GM12864 (cell line): ENCODE measurements at regions not wholly inside any gene's neighbourhood (a gene's known extent, or its start where the extent isn't known, plus 50 kb on each side); places are given as distances from the start of the nearest gene placed in this dataset.

ENCODE experiments used
- DNase-seq: peaks from one replicate; pipeline ENCODE4 v3.0.0-alpha.2; 2011; ENCODE audit warnings: low read depth
- H3K4me3 ChIP-seq: 2 replicates; pipeline ENCODE4 v1.5.1; 2011; ENCODE audit warnings: mild to moderate bottlenecking, low read depth, low read length, control low read depth
- TF ChIP-seq, protein P1 (sequence below): IDR thresholded peaks from 2 replicates; pipeline ENCODE4 v1.5.1; 2011; ENCODE audit warnings: low read depth, mild to moderate bottlenecking, moderate library complexity, low read length, control low read depth, inconsistent platforms; ENCODE audit errors: missing control alignments

DNA sequence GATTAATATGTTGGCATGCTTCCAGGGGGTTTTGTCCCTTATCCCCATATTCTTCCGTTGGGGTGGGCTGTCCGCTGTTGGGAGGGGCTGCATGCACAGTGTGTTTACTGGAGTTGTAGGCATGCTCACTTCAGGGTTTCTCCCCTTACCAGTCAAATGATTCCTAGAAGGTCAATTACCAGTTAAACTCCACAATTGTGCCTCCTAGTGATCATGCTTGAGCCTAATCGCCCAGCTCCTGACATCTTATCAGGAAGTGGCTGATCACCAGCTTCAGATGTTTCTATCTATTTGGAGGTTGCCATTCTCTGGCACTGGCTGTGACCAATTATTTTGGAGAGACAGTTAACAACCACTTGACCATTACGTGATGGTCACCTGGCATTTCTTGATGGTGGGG lies 1090.0 kb downstream of the SLITRK5 start:
- DNase-seq = no peak
- TF ChIP-seq, protein P1, sequence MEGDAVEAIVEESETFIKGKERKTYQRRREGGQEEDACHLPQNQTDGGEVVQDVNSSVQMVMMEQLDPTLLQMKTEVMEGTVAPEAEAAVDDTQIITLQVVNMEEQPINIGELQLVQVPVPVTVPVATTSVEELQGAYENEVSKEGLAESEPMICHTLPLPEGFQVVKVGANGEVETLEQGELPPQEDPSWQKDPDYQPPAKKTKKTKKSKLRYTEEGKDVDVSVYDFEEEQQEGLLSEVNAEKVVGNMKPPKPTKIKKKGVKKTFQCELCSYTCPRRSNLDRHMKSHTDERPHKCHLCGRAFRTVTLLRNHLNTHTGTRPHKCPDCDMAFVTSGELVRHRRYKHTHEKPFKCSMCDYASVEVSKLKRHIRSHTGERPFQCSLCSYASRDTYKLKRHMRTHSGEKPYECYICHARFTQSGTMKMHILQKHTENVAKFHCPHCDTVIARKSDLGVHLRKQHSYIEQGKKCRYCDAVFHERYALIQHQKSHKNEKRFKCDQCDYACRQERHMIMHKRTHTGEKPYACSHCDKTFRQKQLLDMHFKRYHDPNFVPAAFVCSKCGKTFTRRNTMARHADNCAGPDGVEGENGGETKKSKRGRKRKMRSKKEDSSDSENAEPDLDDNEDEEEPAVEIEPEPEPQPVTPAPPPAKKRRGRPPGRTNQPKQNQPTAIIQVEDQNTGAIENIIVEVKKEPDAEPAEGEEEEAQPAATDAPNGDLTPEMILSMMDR = no peak
- no peak overlapping the region for H3K4me3 ChIP-seq

DNA sequence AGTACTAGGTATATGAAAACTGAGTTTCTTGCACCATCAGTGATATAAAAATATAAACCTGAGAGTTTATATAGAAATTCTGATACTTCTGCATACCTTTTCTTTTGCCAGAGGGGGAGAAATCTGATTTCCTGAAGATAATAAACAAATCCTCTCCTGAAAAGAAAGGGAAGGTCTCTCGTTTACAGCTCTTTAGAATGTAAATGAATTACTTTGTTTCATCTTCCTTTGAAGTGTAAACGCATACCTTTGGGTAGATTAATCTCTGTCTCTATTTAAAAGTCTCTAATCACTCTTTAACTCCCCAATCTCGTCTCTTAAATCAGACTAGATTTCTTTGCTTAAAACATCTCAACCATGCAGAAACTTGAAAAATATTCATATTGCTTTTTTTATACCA lies 1092.9 kb downstream of the SLITRK5 start:
- DNase-seq = no peak
- no peak overlapping the region for H3K4me3 ChIP-seq
- TF ChIP-seq, protein P1 = no peak

DNA sequence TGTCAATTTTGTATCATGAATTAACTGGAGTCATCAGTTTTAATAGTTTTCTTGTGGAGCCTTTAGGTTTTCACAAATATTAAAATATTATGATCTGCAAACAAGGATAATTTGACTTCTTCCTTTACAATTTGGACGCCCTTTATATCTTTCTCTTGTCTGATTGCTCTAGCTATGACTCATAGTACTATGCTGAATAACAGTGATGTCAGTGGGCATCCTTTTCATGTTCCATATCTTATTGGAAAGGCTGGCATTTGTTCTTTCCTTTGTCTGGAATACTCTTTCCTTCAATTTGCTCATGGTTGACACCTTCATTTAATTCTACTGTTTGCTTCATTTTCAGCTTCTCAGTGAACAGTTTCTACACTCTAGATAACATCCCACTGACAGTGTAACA lies 1129.3 kb downstream of the SLITRK5 start:
- TF ChIP-seq, protein P1 = no peak
- no peak for DNase-seq
- H3K4me3 ChIP-seq = no peak overlapping the region

DNA sequence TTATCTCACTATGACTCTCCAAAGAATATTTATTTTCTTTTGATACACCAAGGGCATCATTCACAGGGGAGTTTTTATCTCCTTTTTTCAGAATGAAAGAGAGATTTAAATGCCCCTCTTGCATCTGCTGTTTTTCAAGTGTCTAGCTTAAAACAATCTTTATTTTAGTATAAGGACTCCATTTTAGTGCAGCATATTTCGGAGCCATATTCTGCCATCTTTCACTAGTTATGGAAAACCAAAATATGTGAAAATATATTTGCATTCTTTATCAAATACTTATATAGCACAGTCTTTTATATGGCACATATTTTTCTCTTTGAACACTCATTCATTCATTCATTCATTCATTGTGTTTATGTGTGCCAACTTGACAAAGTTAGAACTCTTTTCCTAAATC lies 1130.2 kb downstream of the SLITRK5 start:
- TF ChIP-seq, protein P1 = no peak
- H3K4me3 ChIP-seq = no peak overlapping the region
- no peak for DNase-seq

DNA sequence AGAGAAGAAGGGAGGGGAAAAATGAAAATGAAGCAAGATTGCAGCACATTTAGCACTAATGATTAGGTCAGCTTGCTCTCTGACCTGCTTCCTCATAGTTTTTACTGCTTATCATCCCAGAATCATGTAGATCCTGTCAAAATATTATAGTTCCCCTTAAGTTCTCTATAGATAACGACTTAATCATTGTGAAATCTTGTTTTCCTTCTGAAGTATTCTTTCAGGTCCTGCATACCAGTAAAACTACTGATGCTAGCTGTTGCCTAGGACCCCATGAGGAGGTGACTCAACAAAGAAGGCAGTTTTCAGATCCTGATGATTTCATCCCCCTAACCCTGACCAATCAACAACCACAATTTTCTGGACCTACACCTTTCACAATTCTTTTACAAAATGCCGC lies 1131.7 kb downstream of the SLITRK5 start:
- DNase-seq = no peak
- TF ChIP-seq, protein P1 = no peak
- H3K4me3 ChIP-seq = no peak overlapping the region

DNA sequence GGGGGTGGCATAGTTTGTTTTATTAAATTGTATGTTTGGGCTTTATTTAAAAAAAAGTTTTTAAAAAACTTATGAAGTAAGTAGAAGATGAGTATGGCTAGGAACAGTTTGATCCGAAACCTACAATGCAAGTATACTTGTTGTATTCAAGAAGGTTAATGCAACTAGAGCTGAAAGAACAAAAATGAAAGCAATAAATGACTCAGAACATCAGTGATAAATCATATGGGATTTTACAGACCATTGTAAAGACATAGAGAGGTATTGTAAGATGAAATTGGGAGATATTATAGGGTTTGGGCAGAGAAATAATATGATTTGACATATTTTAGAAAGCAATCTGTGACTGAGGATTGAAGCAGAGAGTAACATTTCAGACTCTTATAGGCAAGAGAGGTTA lies 1135.3 kb downstream of the SLITRK5 start:
- no peak for DNase-seq
- TF ChIP-seq, protein P1 = no peak
- no peak overlapping the region for H3K4me3 ChIP-seq

DNA sequence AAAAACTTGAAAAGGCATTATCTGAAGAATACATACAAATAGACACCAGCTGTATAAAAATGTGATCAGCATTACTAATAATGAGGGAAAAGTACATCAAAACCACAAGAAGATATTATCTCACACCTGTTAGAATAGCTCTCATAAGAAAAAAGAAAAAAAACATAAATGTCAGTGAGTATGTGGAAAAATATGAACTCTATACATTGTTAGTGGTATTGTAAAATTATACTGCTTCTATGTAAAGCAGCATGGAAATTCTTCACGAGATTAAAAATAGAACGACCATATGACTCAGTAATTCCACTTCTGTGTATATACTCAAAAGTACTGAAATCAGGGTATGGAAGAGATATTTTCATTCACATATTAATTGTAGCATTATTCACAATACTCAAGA lies 1146.4 kb downstream of the SLITRK5 start:
- no peak for DNase-seq
- TF ChIP-seq, protein P1 = no peak
- no peak overlapping the region for H3K4me3 ChIP-seq
